CD14-positive monocyte (primary cell): ENCODE measurements at regions not wholly inside any gene's neighbourhood (a gene's known extent, or its start where the extent isn't known, plus 50 kb on each side); places are given as distances from the start of the nearest gene placed in this dataset.

Experiments used
- DNase-seq, 3 donors: peaks; one replicate each; pipeline ENCODE4 v3.0.0-alpha.2; 2011 to 2022
- H2AFZ ChIP-seq: 2 replicates; pipeline ENCODE4 v1.6.0; 2012; ENCODE audit warnings: mild to moderate bottlenecking, low read depth, low read length, inconsistent platforms; ENCODE audit not compliant: insufficient read depth, poor library complexity, severe bottlenecking
- H3K27ac ChIP-seq, 2 donors: 1 replicate in 1 of 2; 2 replicates in 1 of 2; pipeline ENCODE4 v1.5.1; 2012 to 2013; ENCODE audit warnings: low read length in 2 of 2, control low read depth in 1 of 2, inconsistent platforms in 1 of 2, low read depth in 1 of 2, mild to moderate bottlenecking in 1 of 2
- H3K27me3 ChIP-seq, 2 donors: one replicate each; pipeline versions ENCODE4 v1.6.0 to v1.6.1; 2011 to 2013; ENCODE audit warnings: low read length in 2 of 2; ENCODE audit not compliant: control insufficient read depth in 2 of 2, insufficient read depth in 2 of 2
- H3K36me3 ChIP-seq, 2 donors: replicated peaks in 1 of 2; 1 replicate in 1 of 2; 2 replicates in 1 of 2; pipeline versions ENCODE4 v1.5.1 to v1.6.1; 2012 to 2013; ENCODE audit warnings: low read length in 2 of 2, control low read depth in 1 of 2, inconsistent platforms in 1 of 2, mild to moderate bottlenecking in 1 of 2; ENCODE audit not compliant: insufficient read depth in 2 of 2, control insufficient read depth in 1 of 2
- H3K4me1 ChIP-seq, 2 donors: 1 replicate in 1 of 2; 2 replicates in 1 of 2; pipeline versions ENCODE4 v1.5.1 to v1.6.1; 2012 to 2013; ENCODE audit warnings: low read length in 2 of 2, control low read depth in 1 of 2, inconsistent platforms in 1 of 2, mild to moderate bottlenecking in 1 of 2, moderate library complexity in 1 of 2; ENCODE audit not compliant: insufficient read depth in 2 of 2, control insufficient read depth in 1 of 2
- H3K4me2 ChIP-seq: replicated peaks from 2 replicates; pipeline ENCODE3; 2012; ENCODE audit warnings: low read length, moderate library complexity, mild to moderate bottlenecking; ENCODE audit not compliant: poor library complexity, severe bottlenecking; ENCODE audit errors: extremely low read depth
- H3K4me3 ChIP-seq, 3 experiments: fragments of 200-600 bp in 1 of 3; sonication (generic) in 1 of 3; replicated peaks in 1 of 3; 1 replicate in 2 of 3; 2 replicates in 1 of 3; pipeline ENCODE4 v1.5.1; 2011 to 2013; ENCODE audit warnings: low read length in 3 of 3, mild to moderate bottlenecking in 3 of 3, control low read depth in 2 of 3, low read depth in 2 of 3, inconsistent platforms in 1 of 3, moderate library complexity in 1 of 3
- H3K79me2 ChIP-seq: 2 replicates; pipeline ENCODE4 v1.6.0; 2012; ENCODE audit warnings: mild to moderate bottlenecking, control low read depth, inconsistent platforms, low read length, moderate library complexity; ENCODE audit not compliant: insufficient read depth
- H3K9ac ChIP-seq: 2 replicates; pipeline ENCODE4 v1.6.0; 2017; ENCODE audit warnings: low read length, mild to moderate bottlenecking; ENCODE audit not compliant: insufficient read depth, poor library complexity, severe bottlenecking
- H3K9me3 ChIP-seq, 2 donors: replicated peaks in 1 of 2; 1 replicate in 1 of 2; 2 replicates in 1 of 2; pipeline versions ENCODE4 v1.5.1 to v1.6.1; 2012 to 2013; ENCODE audit warnings: low read length in 2 of 2, control low read depth in 1 of 2; ENCODE audit not compliant: control insufficient read depth in 1 of 2, insufficient read depth in 1 of 2
- H4K20me1 ChIP-seq: 2 replicates; pipeline ENCODE4 v1.6.0; 2012; ENCODE audit warnings: mild to moderate bottlenecking, low read length, control low read depth, moderate library complexity; ENCODE audit not compliant: insufficient read depth
- H3K27ac Mint-ChIP-seq, 7 donors: one replicate each; pipeline ENCODE4 v1.8.0; 2020; ENCODE audit warnings: mild to moderate bottlenecking in 7 of 7, mixed read lengths in 7 of 7, moderate library complexity in 6 of 7, inconsistent platforms in 2 of 7
- H3K27me3 Mint-ChIP-seq, 3 donors: one replicate each; pipeline ENCODE4 v1.8.0; 2021 to 2022; ENCODE audit warnings: low read depth in 3 of 3, mild to moderate bottlenecking in 3 of 3, mixed read lengths in 3 of 3, moderate library complexity in 3 of 3, inconsistent platforms in 1 of 3
- H3K36me3 Mint-ChIP-seq, 2 donors: one replicate each; pipeline ENCODE4 v1.8.0; 2020; ENCODE audit warnings: mixed read lengths in 2 of 2, inconsistent platforms in 1 of 2, mild to moderate bottlenecking in 1 of 2
- H3K4me1 Mint-ChIP-seq: one replicate; pipeline ENCODE4 v1.8.0; 2020; ENCODE audit warnings: mild to moderate bottlenecking, mixed read lengths
- H3K4me3 Mint-ChIP-seq, 2 donors: one replicate each; pipeline ENCODE4 v1.8.0; 2020; ENCODE audit warnings: mild to moderate bottlenecking in 2 of 2, mixed read lengths in 2 of 2, moderate library complexity in 1 of 2
- H3K9me3 Mint-ChIP-seq, 7 donors: one replicate each; pipeline ENCODE4 v1.8.0; 2020 to 2022; ENCODE audit warnings: mixed read lengths in 7 of 7, mild to moderate bottlenecking in 6 of 7, moderate library complexity in 6 of 7, inconsistent platforms in 2 of 7
- WGBS: methylation state at CpG from one replicate; pipeline ENCODE4 v1.1.5; 2013; ENCODE audit warnings: missing lambda C conversion rate; ENCODE audit not compliant: insufficient coverage; 5-methylcytosine and 5-hydroxymethylcytosine counted together
- intact Hi-C, 2 donors: fragments of 100-400 bp; cut with micrococcal nuclease; formaldehyde crosslinking; loops; one replicate each; pipeline versions ENCODE4 v1.15.0 to v1.15.1; 2023
- TF ChIP-seq, protein P1 (sequence below): fragments of 200-600 bp; IDR thresholded peaks from one replicate; pipeline ENCODE4 v1.8.0; 2022; ENCODE audit warnings: antibody characterized with exemption, mild to moderate bottlenecking

DNA sequence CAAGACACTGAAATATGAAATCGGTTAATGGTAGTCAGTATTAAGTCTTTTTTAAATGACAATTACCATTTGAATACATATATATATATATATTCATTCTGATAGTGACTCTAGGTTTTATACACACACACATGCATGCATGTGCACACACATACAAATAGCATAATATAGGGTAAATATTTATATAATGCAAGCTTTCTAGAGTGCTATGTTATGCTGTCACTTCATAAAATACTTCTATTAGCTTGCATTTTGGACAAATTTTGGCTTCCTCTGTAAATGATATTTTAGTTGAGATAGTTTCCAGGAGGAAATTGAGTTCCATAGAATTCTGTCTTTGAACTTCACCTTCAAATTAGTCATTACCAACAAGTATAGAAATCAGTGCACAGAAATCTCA lies 89.9 kb upstream of the EPHA3 start:
- Histone ChIP-seq H3K27me3 (no peaks in the 10 kb centered on the region), H3K9me3 (peaks cover 0 to 6% of the 10 kb centered on the region in 2 donors), H3K9ac (no peak overlapping the region), H3K4me1 (no peaks in the 10 kb centered on the region), H2AFZ (no peak overlapping the region), H4K20me1 (no peaks in the 10 kb centered on the region), H3K27ac (no peak overlapping the region), H3K36me3 (no peaks in the 10 kb centered on the region), H3K4me2 (no peak overlapping the region), H3K79me2 (no peaks in the 10 kb centered on the region), H3K4me3 (no peak overlapping the region)
- Mint-ChIP-seq H3K27ac (no peak overlapping the region), H3K27me3 (no peaks in the 10 kb centered on the region), H3K9me3 (peaks cover 0 to 10% (median 3%) of the 10 kb centered on the region in 7 donors), H3K36me3 (no peaks in the 10 kb centered on the region), H3K4me3 (no peak overlapping the region), H3K4me1 (no peaks in the 10 kb centered on the region)
- intact Hi-C loops = no loop called here
- DNase-seq = no peak
- no CpG with 5 or more reads among the region's 1 CpG for WGBS
- TF ChIP-seq, protein P1, sequence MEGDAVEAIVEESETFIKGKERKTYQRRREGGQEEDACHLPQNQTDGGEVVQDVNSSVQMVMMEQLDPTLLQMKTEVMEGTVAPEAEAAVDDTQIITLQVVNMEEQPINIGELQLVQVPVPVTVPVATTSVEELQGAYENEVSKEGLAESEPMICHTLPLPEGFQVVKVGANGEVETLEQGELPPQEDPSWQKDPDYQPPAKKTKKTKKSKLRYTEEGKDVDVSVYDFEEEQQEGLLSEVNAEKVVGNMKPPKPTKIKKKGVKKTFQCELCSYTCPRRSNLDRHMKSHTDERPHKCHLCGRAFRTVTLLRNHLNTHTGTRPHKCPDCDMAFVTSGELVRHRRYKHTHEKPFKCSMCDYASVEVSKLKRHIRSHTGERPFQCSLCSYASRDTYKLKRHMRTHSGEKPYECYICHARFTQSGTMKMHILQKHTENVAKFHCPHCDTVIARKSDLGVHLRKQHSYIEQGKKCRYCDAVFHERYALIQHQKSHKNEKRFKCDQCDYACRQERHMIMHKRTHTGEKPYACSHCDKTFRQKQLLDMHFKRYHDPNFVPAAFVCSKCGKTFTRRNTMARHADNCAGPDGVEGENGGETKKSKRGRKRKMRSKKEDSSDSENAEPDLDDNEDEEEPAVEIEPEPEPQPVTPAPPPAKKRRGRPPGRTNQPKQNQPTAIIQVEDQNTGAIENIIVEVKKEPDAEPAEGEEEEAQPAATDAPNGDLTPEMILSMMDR = no peak

DNA sequence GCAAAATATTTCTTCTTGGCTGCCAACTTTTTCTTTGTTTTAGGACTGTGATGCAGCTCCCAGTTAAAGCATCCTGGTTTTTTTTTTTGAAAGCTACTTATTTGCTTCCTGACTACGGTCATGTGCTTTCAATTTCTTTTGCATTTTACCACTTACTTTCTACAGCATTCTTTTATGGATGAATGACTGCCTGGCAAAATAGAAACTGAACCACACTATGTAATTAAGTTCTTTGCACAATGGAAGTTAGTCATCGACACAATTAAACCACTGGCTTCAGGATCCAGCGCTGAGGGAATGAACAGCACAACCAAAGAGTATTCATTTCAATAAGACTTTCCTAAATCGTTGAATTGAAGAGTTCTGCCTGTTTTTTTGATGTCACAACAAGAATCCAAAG lies 82.2 kb upstream of the EPHA3 start:
- Histone ChIP-seq H3K4me2 (no peak overlapping the region), H3K9me3 (no peaks in the 10 kb centered on the region), H3K27me3 (no peaks in the 10 kb centered on the region), H3K79me2 (no peaks in the 10 kb centered on the region), H2AFZ (no peak overlapping the region), H4K20me1 (no peaks in the 10 kb centered on the region), H3K9ac (no peak overlapping the region), H3K36me3 (no peaks in the 10 kb centered on the region), H3K27ac (no peak overlapping the region), H3K4me1 (no peaks in the 10 kb centered on the region), H3K4me3 (no peak overlapping the region)
- peaks cover 0 to 3% (median 0%) of the 10 kb centered on the region in 7 donors for H3K9me3 Mint-ChIP-seq
- H3K4me1 Mint-ChIP-seq = no peaks in the 10 kb centered on the region
- DNase-seq = no peak
- TF ChIP-seq, protein P1 = no peak
- intact Hi-C loops = no loop called here
- 92% methylated on average over 2 of the region's 4 CpGs for WGBS
- H3K4me3 Mint-ChIP-seq = no peak overlapping the region
- no peaks in the 10 kb centered on the region for H3K36me3 Mint-ChIP-seq
- no peak overlapping the region for H3K27ac Mint-ChIP-seq
- no peaks in the 10 kb centered on the region for H3K27me3 Mint-ChIP-seq
